Hindlimb muscle (tissue), 1 donor: ENCODE measurements at regions not wholly inside any gene's neighbourhood (a gene's known extent, or its start where the extent isn't known, plus 50 kb on each side); places are given as distances from the start of the nearest gene placed in this dataset.
"Not testable (repeated sequence)": the region's sequence is repeated elsewhere in the genome, so short reads cannot be mapped to it uniquely, and the experiment has no call there.

ENCODE experiments used
- DNase-seq: peaks from one replicate; pipeline ENCODE4 v3.0.0-alpha.2; 2013

GRCh38 chr13:68944272-68944671 is 1163.4 kb upstream of the ATXN8OS start:
- no peak for DNase-seq

- DNase-seq, result no peak
Measured at GRCh38 chr13:68940049-68940448, 1167.6 kb upstream of the ATXN8OS start.

GRCh38 chr13:68938639-68939038 is 1169.0 kb upstream of the ATXN8OS start:
- DNase-seq, result no peak

- DNase-seq, result no peak
Measured at GRCh38 chr13:68929075-68929745, 1178.4 kb upstream of the ATXN8OS start.

GRCh38 chr13:68927387-68928026 is 1180.1 kb upstream of the ATXN8OS start:
- DNase-seq, result peak; percentile 0

GRCh38 chr13:68923995-68924394 is 1183.6 kb upstream of the ATXN8OS start:
- DNase-seq, result no peak

GRCh38 chr13:68908879-68909278 is 1198.7 kb upstream of the ATXN8OS start:
- no peak for DNase-seq

GRCh38 chr13:68905186-68905585 is 1202.4 kb upstream of the ATXN8OS start:
- no peak for DNase-seq

GRCh38 chr13:68897331-68897928 is 1210.2 kb upstream of the ATXN8OS start:
- no peak for DNase-seq

- no peak for DNase-seq
Measured at GRCh38 chr13:68895696-68896095, 1211.9 kb upstream of the ATXN8OS start.

- not testable (repeated sequence) for DNase-seq
Measured at GRCh38 chr13:68893721-68894120, 1213.9 kb upstream of the ATXN8OS start.

GRCh38 chr13:68892596-68892995 is 1215.0 kb upstream of the ATXN8OS start:
- not testable (repeated sequence) for DNase-seq

GRCh38 chr13:68890101-68890500 is 1217.5 kb upstream of the ATXN8OS start:
- not testable (repeated sequence) for DNase-seq

- DNase-seq, result no peak
Measured at GRCh38 chr13:68888832-68889231, 1218.8 kb upstream of the ATXN8OS start.

- no peak for DNase-seq
Measured at GRCh38 chr13:68872338-68872737, 1235.3 kb upstream of the ATXN8OS start.

- no peak for DNase-seq
Measured at GRCh38 chr13:68851026-68851425, 1256.6 kb upstream of the ATXN8OS start.

- DNase-seq, result no peak
Measured at GRCh38 chr13:68850160-68850559, 1257.5 kb upstream of the ATXN8OS start.

- DNase-seq, result no peak
Measured at GRCh38 chr13:68846663-68847062, 1261.0 kb upstream of the ATXN8OS start.

- no peak for DNase-seq
Measured at GRCh38 chr13:68834375-68834774, 1273.3 kb upstream of the ATXN8OS start.

GRCh38 chr13:68816715-68817114 is 1290.9 kb upstream of the ATXN8OS start:
- no peak for DNase-seq

- DNase-seq, result no peak
Measured at GRCh38 chr13:68813180-68813796, 1294.3 kb upstream of the ATXN8OS start.

- DNase-seq, result no peak
Measured at GRCh38 chr13:68810660-68811059, 1297.0 kb upstream of the ATXN8OS start.

GRCh38 chr13:68808456-68808855 is 1299.2 kb upstream of the ATXN8OS start:
- DNase-seq, result no peak

- DNase-seq, result no peak
Measured at GRCh38 chr13:68806125-68806524, 1301.5 kb upstream of the ATXN8OS start.
